DND-41 (cell line): ENCODE measurements at regions not wholly inside any gene's neighbourhood (a gene's known extent, or its start where the extent isn't known, plus 50 kb on each side); places are given as distances from the start of the nearest gene placed in this dataset.

Experiments used
- EZH2 ChIP-seq: IDR thresholded peaks from 3 replicates; pipeline ENCODE4 v1.6.1; 2012; ENCODE audit warnings: borderline replicate concordance, low read depth, mild to moderate bottlenecking, moderate library complexity, low read length, inconsistent platforms; ENCODE audit not compliant: severe bottlenecking
- TF ChIP-seq, protein P1 (sequence below): IDR thresholded peaks from 2 replicates; pipeline ENCODE4 v1.5.1; 2012; ENCODE audit warnings: borderline replicate concordance, low read length, moderate library complexity, mild to moderate bottlenecking; ENCODE audit not compliant: poor library complexity, severe bottlenecking; ENCODE audit errors: extremely low read depth

GRCh38 chr3:8366219-8366810 is 135.3 kb upstream of the LMCD1 start:
- TF ChIP-seq, protein P1, sequence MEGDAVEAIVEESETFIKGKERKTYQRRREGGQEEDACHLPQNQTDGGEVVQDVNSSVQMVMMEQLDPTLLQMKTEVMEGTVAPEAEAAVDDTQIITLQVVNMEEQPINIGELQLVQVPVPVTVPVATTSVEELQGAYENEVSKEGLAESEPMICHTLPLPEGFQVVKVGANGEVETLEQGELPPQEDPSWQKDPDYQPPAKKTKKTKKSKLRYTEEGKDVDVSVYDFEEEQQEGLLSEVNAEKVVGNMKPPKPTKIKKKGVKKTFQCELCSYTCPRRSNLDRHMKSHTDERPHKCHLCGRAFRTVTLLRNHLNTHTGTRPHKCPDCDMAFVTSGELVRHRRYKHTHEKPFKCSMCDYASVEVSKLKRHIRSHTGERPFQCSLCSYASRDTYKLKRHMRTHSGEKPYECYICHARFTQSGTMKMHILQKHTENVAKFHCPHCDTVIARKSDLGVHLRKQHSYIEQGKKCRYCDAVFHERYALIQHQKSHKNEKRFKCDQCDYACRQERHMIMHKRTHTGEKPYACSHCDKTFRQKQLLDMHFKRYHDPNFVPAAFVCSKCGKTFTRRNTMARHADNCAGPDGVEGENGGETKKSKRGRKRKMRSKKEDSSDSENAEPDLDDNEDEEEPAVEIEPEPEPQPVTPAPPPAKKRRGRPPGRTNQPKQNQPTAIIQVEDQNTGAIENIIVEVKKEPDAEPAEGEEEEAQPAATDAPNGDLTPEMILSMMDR: no peak
- no peak for TF ChIP-seq EZH2
